Activated CD4-positive, alpha-beta T cell treated with anti-CD3 and anti-CD28 coated beads, Interleukin-2, amount 10 ng/mL, durations not matched to agents 24 days and 14 days (primary cell): ENCODE measurements at regions not wholly inside any gene's neighbourhood (a gene's known extent, or its start where the extent isn't known, plus 50 kb on each side); places are given as distances from the start of the nearest gene placed in this dataset.

ENCODE experiments used
- DNase-seq: peaks from one replicate; pipeline ENCODE4 v3.0.0; 2022
- H3K27ac Mint-ChIP-seq: one replicate; pipeline ENCODE4 v1.8.0; 2022; ENCODE audit warnings: mild to moderate bottlenecking, mixed read lengths
- H3K27me3 Mint-ChIP-seq: one replicate; pipeline ENCODE4 v1.8.0; 2022; ENCODE audit warnings: mixed read lengths
- H3K36me3 Mint-ChIP-seq: one replicate; pipeline ENCODE4 v1.8.0; 2022; ENCODE audit warnings: low read depth, mild to moderate bottlenecking, mixed read lengths
- H3K4me1 Mint-ChIP-seq: one replicate; pipeline ENCODE4 v1.8.0; 2021; ENCODE audit warnings: mixed read lengths
- H3K4me3 Mint-ChIP-seq: one replicate; pipeline ENCODE4 v1.8.0; 2022; ENCODE audit warnings: mild to moderate bottlenecking, moderate library complexity, mixed read lengths
- H3K9me3 Mint-ChIP-seq: one replicate; pipeline ENCODE4 v1.8.0; 2021; ENCODE audit warnings: mixed read lengths
- intact Hi-C: fragments of 100-400 bp; cut with micrococcal nuclease; formaldehyde crosslinking; loops from one replicate; pipeline ENCODE4 v1.15.1; 2023

GRCh38 chr2:16279641-16280040 is 339.3 kb downstream of the MYCN start:
- intact Hi-C loops: no loop called here
- Mint-ChIP-seq H3K36me3 (no peaks in the 10 kb centered on the region), H3K27me3 (no peaks in the 10 kb centered on the region), H3K27ac (no peak overlapping the region), H3K9me3 (no peaks in the 10 kb centered on the region), H3K4me1 (no peaks in the 10 kb centered on the region), H3K4me3 (no peak overlapping the region)
- DNase-seq: no peak

GRCh38 chr2:16279201-16279570 is 338.8 kb downstream of the MYCN start:
- H3K27ac Mint-ChIP-seq: no peak overlapping the region

DNA sequence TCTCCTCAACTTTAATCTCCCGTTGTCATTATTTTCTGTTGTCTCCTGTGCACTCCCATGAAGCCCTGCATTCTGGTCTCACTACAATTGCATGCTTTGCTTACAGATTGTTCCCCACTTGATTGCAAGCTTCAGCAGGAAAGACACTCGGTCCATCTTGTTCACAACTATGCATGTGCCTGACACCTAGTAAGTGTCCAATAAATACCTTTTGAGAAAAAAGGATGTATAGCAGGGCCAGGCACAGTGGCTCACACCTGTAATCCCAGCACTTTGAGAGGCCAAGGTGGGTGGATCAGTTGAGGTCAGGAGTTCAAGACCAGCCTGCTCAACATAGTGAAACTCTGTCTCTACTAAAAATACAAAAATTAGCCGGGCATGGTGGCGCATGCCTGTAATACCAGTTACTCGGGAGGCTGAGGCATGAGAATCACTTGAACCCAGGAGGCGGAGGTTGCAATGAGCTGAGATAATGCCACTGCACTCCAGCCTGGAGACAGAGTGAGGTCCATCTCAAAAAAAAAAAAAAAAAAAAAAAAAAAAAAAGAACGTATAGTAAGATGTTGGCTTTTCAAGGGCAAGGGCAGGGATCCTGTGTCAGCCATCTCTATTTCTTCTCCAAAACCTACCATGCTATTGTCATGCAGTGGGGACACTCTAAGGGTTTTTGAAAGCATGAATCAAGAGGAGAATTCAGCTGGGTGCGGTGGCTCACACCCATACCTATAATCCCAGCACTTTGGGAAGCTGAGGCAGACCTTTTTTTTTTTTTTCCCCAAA is 338.3 kb downstream of the MYCN start:
- no peak for DNase-seq
- intact Hi-C loops: no loop called here

More at GRCh38 chr2:16279201-16279570, 338.8 kb downstream of the MYCN start:
- intact Hi-C loops: no loop called here
- H3K9me3 Mint-ChIP-seq: no peaks in the 10 kb centered on the region
- no peaks in the 10 kb centered on the region for H3K27me3 Mint-ChIP-seq
- no peak for DNase-seq
- no peak overlapping the region for H3K4me3 Mint-ChIP-seq
- H3K36me3 Mint-ChIP-seq: no peaks in the 10 kb centered on the region
- H3K4me1 Mint-ChIP-seq: no peaks in the 10 kb centered on the region

GRCh38 chr2:16277117-16277516 is 336.8 kb downstream of the MYCN start:
- intact Hi-C loops: no loop called here
- H3K36me3 Mint-ChIP-seq: no peaks in the 10 kb centered on the region
- DNase-seq: no peak
- no peak overlapping the region for H3K27ac Mint-ChIP-seq
- no peaks in the 10 kb centered on the region for H3K4me1 Mint-ChIP-seq
- no peak overlapping the region for H3K4me3 Mint-ChIP-seq
- H3K9me3 Mint-ChIP-seq: no peaks in the 10 kb centered on the region
- peaks cover 4% of the 10 kb centered on the region for H3K27me3 Mint-ChIP-seq

More for the DNA sequence above, 338.3 kb downstream of the MYCN start:
- no peak overlapping the region for H3K27ac Mint-ChIP-seq
- no peaks in the 10 kb centered on the region for H3K4me1 Mint-ChIP-seq
- no peak overlapping the region for H3K4me3 Mint-ChIP-seq
- no peaks in the 10 kb centered on the region for H3K27me3 Mint-ChIP-seq
- H3K36me3 Mint-ChIP-seq: no peaks in the 10 kb centered on the region
- H3K9me3 Mint-ChIP-seq: no peaks in the 10 kb centered on the region

DNA sequence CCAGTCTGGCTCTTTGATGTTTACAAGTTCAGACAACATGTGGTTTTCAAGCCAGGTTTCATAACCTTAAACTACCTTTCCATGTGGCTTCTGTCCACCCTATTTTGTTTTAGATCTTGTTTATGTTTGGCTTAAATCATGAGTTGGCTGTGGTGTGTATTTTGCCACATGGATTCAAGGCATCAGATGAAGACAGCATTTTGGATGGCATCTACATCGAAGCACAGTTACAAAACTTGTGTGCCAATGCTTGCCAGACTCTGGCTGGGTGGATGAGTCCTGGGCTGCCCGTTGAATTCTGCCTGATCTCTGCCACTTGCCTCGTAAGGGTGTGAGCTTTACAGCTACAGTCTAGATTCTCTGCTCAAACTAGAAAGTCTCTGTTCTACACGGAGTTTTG is 335.3 kb downstream of the MYCN start:
- no peak overlapping the region for H3K4me3 Mint-ChIP-seq
- H3K27ac Mint-ChIP-seq: no peak overlapping the region
- DNase-seq: no peak
- no peaks in the 10 kb centered on the region for H3K4me1 Mint-ChIP-seq
- H3K36me3 Mint-ChIP-seq: no peaks in the 10 kb centered on the region
- H3K27me3 Mint-ChIP-seq: peaks cover 4% of the 10 kb centered on the region
- intact Hi-C loops: no loop called here
- H3K9me3 Mint-ChIP-seq: no peaks in the 10 kb centered on the region

- Mint-ChIP-seq H3K36me3 (no peaks in the 10 kb centered on the region), H3K4me1 (no peaks in the 10 kb centered on the region), H3K27me3 (peaks cover 4% of the 10 kb centered on the region), H3K9me3 (no peaks in the 10 kb centered on the region), H3K4me3 (no peak overlapping the region), H3K27ac (no peak overlapping the region)
- DNase-seq: no peak
- intact Hi-C loops: no loop called here
Measured at GRCh38 chr2:16275131-16275530, 334.8 kb downstream of the MYCN start.

GRCh38 chr2:16273111-16273510 is 332.8 kb downstream of the MYCN start:
- DNase-seq: no peak
- Mint-ChIP-seq H3K36me3 (no peaks in the 10 kb centered on the region), H3K27ac (no peak overlapping the region), H3K4me3 (no peak overlapping the region), H3K27me3 (peaks cover 4% of the 10 kb centered on the region), H3K4me1 (no peaks in the 10 kb centered on the region), H3K9me3 (no peaks in the 10 kb centered on the region)
- intact Hi-C loops: no loop called here

DNA sequence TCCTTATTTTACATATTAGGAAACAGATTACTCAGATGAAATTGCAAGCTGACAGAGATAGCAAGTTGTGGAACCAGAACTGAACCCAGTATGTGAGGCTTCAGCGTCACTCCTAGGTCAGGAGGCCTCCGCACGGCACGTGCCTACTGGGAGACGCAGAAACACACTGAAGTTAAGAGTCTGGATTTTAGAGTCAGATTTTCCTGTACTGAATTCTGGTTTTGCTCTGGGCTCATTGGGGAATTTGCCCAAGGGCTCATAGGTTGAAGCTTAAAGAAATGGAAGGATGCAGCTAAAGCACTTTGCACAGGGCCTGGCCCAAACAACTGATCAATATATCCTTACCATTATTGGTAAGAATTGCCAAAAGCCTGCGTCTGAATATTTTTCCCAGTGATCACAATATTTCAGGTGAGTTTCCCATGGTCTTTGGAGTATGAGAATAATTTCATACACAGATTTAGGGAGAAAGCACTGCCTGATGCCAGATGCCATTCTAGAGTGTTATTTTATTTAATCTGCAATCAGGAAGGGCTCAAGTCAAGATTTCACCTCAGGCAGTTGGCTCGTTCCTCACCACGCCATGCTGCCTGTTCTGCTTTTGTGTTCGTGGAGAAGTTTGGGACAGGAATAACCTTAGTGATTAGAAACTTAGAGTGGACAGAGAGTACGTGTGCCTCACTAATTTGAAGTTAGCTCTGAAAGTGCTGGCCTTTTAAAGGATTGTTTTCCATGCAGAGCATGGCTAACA is 331.9 kb downstream of the MYCN start:
- H3K27me3 Mint-ChIP-seq: peaks cover 4% of the 10 kb centered on the region
- H3K36me3 Mint-ChIP-seq: no peaks in the 10 kb centered on the region
- no peaks in the 10 kb centered on the region for H3K9me3 Mint-ChIP-seq
- H3K27ac Mint-ChIP-seq: no peak overlapping the region
- no peaks in the 10 kb centered on the region for H3K4me1 Mint-ChIP-seq
- H3K4me3 Mint-ChIP-seq: no peak overlapping the region
- intact Hi-C loops: no loop called here
- no peak for DNase-seq

- no peaks in the 10 kb centered on the region for H3K36me3 Mint-ChIP-seq
- no peak overlapping the region for H3K4me3 Mint-ChIP-seq
- no peak for DNase-seq
- H3K9me3 Mint-ChIP-seq: no peaks in the 10 kb centered on the region
- H3K4me1 Mint-ChIP-seq: no peaks in the 10 kb centered on the region
- intact Hi-C loops: no loop called here
- peaks cover 4% of the 10 kb centered on the region for H3K27me3 Mint-ChIP-seq
- H3K27ac Mint-ChIP-seq: no peak overlapping the region
Measured at GRCh38 chr2:16271231-16271896, 331.0 kb downstream of the MYCN start.

DNA sequence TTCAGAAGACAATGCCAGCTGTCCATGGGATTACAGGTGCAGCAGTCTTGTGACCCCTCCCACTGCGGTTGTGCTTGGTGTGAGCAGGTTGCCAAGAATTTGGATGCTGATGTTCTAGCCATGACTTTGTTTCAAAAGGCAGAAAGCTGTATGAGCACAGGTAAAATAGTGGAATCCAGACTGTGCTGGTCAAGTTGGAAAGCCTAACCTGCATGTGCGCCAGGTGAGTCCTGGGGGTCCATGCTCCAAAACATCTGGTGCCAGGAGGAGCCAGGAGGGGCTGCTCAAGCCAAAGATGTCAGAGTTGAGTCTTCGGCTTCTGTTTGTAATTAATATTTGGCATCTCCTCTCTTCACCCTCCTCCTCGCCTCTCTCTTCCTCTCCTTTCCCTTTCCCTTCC is 330.1 kb downstream of the MYCN start:
- no peaks in the 10 kb centered on the region for H3K36me3 Mint-ChIP-seq
- H3K9me3 Mint-ChIP-seq: no peaks in the 10 kb centered on the region
- no peak overlapping the region for H3K27ac Mint-ChIP-seq
- no peak overlapping the region for H3K4me3 Mint-ChIP-seq
- H3K27me3 Mint-ChIP-seq: peaks cover 4% of the 10 kb centered on the region
- H3K4me1 Mint-ChIP-seq: no peaks in the 10 kb centered on the region
- intact Hi-C loops: no loop called here
- no peak for DNase-seq

GRCh38 chr2:16268301-16269000 is 328.1 kb downstream of the MYCN start:
- Mint-ChIP-seq H3K4me3 (no peak overlapping the region), H3K27ac (no peak overlapping the region), H3K9me3 (no peaks in the 10 kb centered on the region), H3K27me3 (peaks cover 4% of the 10 kb centered on the region), H3K36me3 (no peaks in the 10 kb centered on the region), H3K4me1 (no peaks in the 10 kb centered on the region)
- intact Hi-C loops: no loop called here
- no peak for DNase-seq

DNA sequence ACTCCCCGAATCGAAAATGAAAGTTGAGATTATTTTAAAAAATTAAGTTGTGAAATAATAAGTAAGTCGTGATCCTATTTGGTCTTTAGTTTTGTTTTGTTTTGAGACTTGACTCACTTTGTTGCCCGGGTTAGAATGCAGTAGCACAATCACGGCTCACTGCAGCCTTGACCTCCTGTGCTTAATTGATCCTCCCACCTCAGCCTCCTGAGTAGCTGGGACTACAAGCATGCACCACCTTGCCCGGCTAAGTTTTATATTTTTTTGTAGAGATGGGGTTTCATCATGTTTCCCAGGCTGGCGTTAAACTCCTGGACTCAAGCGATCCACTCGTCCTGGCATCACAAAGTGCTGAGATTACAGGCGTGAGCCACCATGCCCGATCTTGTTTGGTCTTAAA is 326.2 kb downstream of the MYCN start:
- H3K27me3 Mint-ChIP-seq: no peaks in the 10 kb centered on the region
- no peak overlapping the region for H3K27ac Mint-ChIP-seq
- intact Hi-C loops: no loop called here
- no peaks in the 10 kb centered on the region for H3K36me3 Mint-ChIP-seq
- DNase-seq: no peak
- H3K9me3 Mint-ChIP-seq: no peaks in the 10 kb centered on the region
- no peak overlapping the region for H3K4me3 Mint-ChIP-seq
- no peaks in the 10 kb centered on the region for H3K4me1 Mint-ChIP-seq

DNA sequence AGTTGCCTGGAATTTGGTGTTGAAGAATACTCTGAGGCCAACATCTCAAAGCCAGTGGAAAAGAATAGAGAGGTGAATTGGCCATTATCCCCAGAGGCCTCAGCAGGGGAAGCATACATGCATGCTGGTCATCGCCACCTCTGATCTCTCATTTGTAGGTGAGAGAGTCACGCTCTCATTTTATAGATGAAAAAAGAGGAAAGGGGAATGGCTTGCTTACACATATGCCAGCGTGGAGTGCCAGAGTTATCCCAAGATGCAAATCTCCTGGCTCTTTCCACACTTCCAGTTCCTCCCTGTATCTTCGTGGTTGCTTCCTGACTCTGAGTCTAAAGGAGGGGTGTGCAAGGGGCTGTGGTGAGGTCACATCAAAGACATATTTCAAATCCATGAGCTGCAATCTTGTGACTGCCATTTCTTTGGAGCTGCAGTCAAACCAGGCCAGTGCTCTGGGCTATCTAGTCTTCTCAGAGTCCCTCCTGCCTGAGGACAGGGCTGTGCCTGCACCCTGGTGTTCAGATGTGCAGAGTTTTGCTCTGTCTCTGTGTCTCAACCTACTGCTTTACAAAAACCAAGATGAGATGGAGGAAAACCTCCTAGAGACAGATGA is 324.7 kb downstream of the MYCN start:
- H3K9me3 Mint-ChIP-seq: no peaks in the 10 kb centered on the region
- no peak overlapping the region for H3K4me3 Mint-ChIP-seq
- H3K4me1 Mint-ChIP-seq: no peaks in the 10 kb centered on the region
- intact Hi-C loops: no loop called here
- no peaks in the 10 kb centered on the region for H3K36me3 Mint-ChIP-seq
- no peak for DNase-seq
- H3K27me3 Mint-ChIP-seq: no peaks in the 10 kb centered on the region
- H3K27ac Mint-ChIP-seq: no peak overlapping the region
